Fibroblast of pulmonary artery (primary cell): ENCODE measurements at regions not wholly inside any gene's neighbourhood (a gene's known extent, or its start where the extent isn't known, plus 50 kb on each side); places are given as distances from the start of the nearest gene placed in this dataset.

Experiments
- DNase-seq: peaks from one replicate; pipeline ENCODE4 v3.0.0-alpha.2; 2010; ENCODE audit warnings: low read depth
- H3K4me3 ChIP-seq: replicated peaks from 2 replicates; pipeline ENCODE4 v1.5.1; 2011; ENCODE audit warnings: low read depth, mild to moderate bottlenecking, control low read depth, low read length, moderate library complexity
- CTCF ChIP-seq: IDR thresholded peaks from 2 replicates; pipeline ENCODE4 v1.5.1; 2011; ENCODE audit warnings: mild to moderate bottlenecking, control low read depth, low read length, inconsistent platforms; ENCODE audit errors: missing control alignments

- TF ChIP-seq CTCF: no peak
- H3K4me3 ChIP-seq: no peak overlapping the region
- DNase-seq: no peak
These were observed 272.2 kb upstream of the NEBL start for GRCh38 chr10:21169271-21169670.

GRCh38 chr10:21167288-21168010 is 270.3 kb upstream of the NEBL start:
- no peak for DNase-seq
- no peak overlapping the region for H3K4me3 ChIP-seq
- no peak for TF ChIP-seq CTCF

GRCh38 chr10:21166557-21167287 is 269.6 kb upstream of the NEBL start:
- no peak for DNase-seq
- no peak for TF ChIP-seq CTCF

GRCh38 chr10:21165489-21165888 is 268.4 kb upstream of the NEBL start:
- no peak for DNase-seq
- H3K4me3 ChIP-seq: no peak overlapping the region
- no peak for TF ChIP-seq CTCF

More at GRCh38 chr10:21166557-21167287, 269.6 kb upstream of the NEBL start:
- H3K4me3 ChIP-seq: no peak overlapping the region

GRCh38 chr10:21164687-21165086 is 267.6 kb upstream of the NEBL start:
- H3K4me3 ChIP-seq: no peak overlapping the region
- DNase-seq: no peak
- no peak for TF ChIP-seq CTCF

- H3K4me3 ChIP-seq: no peak overlapping the region
- no peak for DNase-seq
- TF ChIP-seq CTCF: no peak
These were observed 265.8 kb upstream of the NEBL start for GRCh38 chr10:21162948-21163347.
